K562 (cell line): ENCODE measurements at regions not wholly inside any gene's neighbourhood (a gene's known extent, or its start where the extent isn't known, plus 50 kb on each side); places are given as distances from the start of the nearest gene placed in this dataset.
A peak's percentile ranks its signal among the peaks of the same experiment; 100 is the strongest.

Experiments used
- EGR1 ChIP-seq: fragments of 450-650 bp; conservative IDR thresholded peaks from 2 replicates; pipeline ENCODE4 v1.6.1; 2017; ENCODE audit warnings: mild to moderate bottlenecking
- ERF ChIP-seq: fragments of 450-650 bp; formaldehyde crosslinking; IDR thresholded peaks from 2 replicates; pipeline ENCODE4 v1.4.0; 2020; ENCODE audit warnings: mild to moderate bottlenecking, mixed read lengths
- ESRRB ChIP-seq: fragments of 250-450 bp; sonication (Bioruptor Pico); IDR thresholded peaks from 2 replicates; pipeline ENCODE4 v1.5.0; 2020; ENCODE audit warnings: mild to moderate bottlenecking, moderate library complexity, borderline replicate concordance
- GABPA ChIP-seq: fragments of 200-800 bp; sonication (Bioruptor generic); conservative IDR thresholded peaks from 2 replicates; pipeline ENCODE4 v1.6.1; 2016; ENCODE audit warnings: low read depth, missing genetic modification characterization, missing compliant biosample characterization
- GATA2 ChIP-seq: sonication (generic); formaldehyde crosslinking; IDR thresholded peaks from 2 replicates; pipeline ENCODE4 v1.4.0; 2020; ENCODE audit warnings: mild to moderate bottlenecking, missing genetic modification reagents
- HDAC1 ChIP-seq, 2 experiments: fragments of 450-650 bp; IDR thresholded peaks; 2 replicates each; pipeline ENCODE4 v1.6.1; 2016 to 2017; ENCODE audit warnings: inconsistent platforms in 1 of 2, mild to moderate bottlenecking in 1 of 2, moderate library complexity in 1 of 2
- ILF3 ChIP-seq: fragments of 450-650 bp; IDR thresholded peaks from 2 replicates; pipeline ENCODE4 v1.6.1; 2018; ENCODE audit warnings: antibody characterized with exemption, mild to moderate bottlenecking, moderate library complexity, borderline replicate concordance
- JUND ChIP-seq, 2 experiments: IDR thresholded peaks; 2 replicates in 1 of 2; 3 replicates in 1 of 2; pipeline ENCODE4 v1.6.1; 2011; ENCODE audit warnings: borderline replicate concordance in 2 of 2, low read depth in 2 of 2, low read length in 2 of 2, improper control_type of control experiment in 1 of 2, missing biosample characterization in 1 of 2, missing genetic modification characterization in 1 of 2, missing genetic modification reagents in 1 of 2
- KHSRP ChIP-seq: fragments of 450-650 bp; IDR thresholded peaks from 2 replicates; pipeline ENCODE4 v1.6.1; 2017
- MECOM ChIP-seq: fragments of 250-450 bp; sonication (Bioruptor Pico); IDR thresholded peaks from 2 replicates; pipeline ENCODE4 v1.8.0; 2022; ENCODE audit warnings: inconsistent platforms
- NFRKB ChIP-seq: fragments of 450-650 bp; IDR thresholded peaks from 2 replicates; pipeline ENCODE4 v1.6.1; 2016; ENCODE audit warnings: low read depth
- RBM39 ChIP-seq: fragments of 200-400 bp; formaldehyde crosslinking; optimal IDR thresholded peaks from 2 replicates; pipeline ENCODE3; 2018; ENCODE audit warnings: low read depth, low read length
- TEAD2 ChIP-seq: fragments of 450-650 bp; IDR thresholded peaks from 2 replicates; pipeline ENCODE4 v1.6.1; 2016; ENCODE audit warnings: missing genetic modification characterization, control low read depth, missing compliant biosample characterization
- TGIF2 ChIP-seq: sonication (generic); formaldehyde crosslinking; IDR thresholded peaks from 2 replicates; pipeline ENCODE4 v1.8.1; 2022; ENCODE audit warnings: mild to moderate bottlenecking, missing genetic modification reagents, moderate library complexity
- ZKSCAN8 ChIP-seq: fragments of 200-800 bp; sonication (Bioruptor generic); IDR thresholded peaks from 2 replicates; pipeline ENCODE4 v1.6.1; 2016; ENCODE audit warnings: missing genetic modification characterization, missing compliant biosample characterization
- ZNF41 ChIP-seq: fragments of 250-450 bp; sonication (Bioruptor Pico); conservative IDR thresholded peaks from 2 replicates; pipeline ENCODE4 v1.4.0; 2020; ENCODE audit warnings: mild to moderate bottlenecking
- ZNF668 ChIP-seq: fragments of 250-450 bp; sonication (Bioruptor Pico); IDR thresholded peaks from 2 replicates; pipeline ENCODE4 v1.8.0; 2022; ENCODE audit warnings: mild to moderate bottlenecking, inconsistent platforms
- TF ChIP-seq, protein P1 (sequence below), 2 experiments: IDR thresholded peaks in 1 of 2; conservative IDR thresholded peaks in 1 of 2; 2 replicates each; pipeline ENCODE4 v1.6.1; 2016; ENCODE audit warnings: low read depth in 2 of 2, mild to moderate bottlenecking in 1 of 2, missing compliant biosample characterization in 1 of 2, missing genetic modification characterization in 1 of 2, moderate library complexity in 1 of 2
- TF ChIP-seq, protein P2 (sequence below): fragments of 200-400 bp; formaldehyde crosslinking; IDR thresholded peaks from 2 replicates; pipeline ENCODE4 v1.6.1; 2017; ENCODE audit warnings: mild to moderate bottlenecking, low read depth, low read length, moderate library complexity

DNA sequence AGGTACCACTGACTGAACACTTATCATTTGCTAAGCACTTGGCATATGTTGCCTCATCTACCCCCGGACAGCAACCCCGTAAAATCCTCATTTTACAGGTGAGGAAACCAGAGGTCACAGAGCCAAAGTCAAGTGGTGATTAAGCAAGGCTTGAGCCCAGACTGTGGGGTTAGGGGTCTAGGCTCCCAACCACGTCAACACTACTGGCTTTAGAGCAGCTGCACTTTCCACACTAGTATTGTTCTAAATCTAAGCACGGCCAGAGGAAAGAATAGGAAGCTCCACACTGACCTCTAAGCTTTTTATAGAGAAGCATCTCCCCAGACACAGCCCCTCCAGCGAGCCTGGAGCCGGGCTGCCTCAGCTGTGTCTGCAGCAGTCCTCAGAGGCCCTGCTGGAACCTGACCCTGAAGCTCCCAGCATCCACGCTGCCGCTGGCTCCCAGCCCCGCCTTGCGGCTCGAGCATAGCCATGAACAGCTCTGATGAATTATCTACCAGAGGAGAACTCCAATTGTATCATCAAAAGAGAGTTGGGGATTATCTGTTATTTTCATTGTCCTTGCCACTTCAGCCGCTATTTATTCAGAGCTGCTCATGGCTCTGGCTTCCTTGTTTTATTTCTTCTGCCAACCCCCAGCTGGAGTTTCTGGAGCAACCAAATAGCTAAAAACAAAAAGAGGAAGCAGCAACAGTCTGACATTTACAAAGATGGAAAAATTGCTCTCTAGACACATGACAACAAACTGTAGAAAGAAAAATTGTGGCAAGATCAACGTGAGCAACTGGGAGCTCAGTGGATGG, 62.2 kb upstream of the RTN4 start (continued):
- TF ChIP-seq, protein P1, sequence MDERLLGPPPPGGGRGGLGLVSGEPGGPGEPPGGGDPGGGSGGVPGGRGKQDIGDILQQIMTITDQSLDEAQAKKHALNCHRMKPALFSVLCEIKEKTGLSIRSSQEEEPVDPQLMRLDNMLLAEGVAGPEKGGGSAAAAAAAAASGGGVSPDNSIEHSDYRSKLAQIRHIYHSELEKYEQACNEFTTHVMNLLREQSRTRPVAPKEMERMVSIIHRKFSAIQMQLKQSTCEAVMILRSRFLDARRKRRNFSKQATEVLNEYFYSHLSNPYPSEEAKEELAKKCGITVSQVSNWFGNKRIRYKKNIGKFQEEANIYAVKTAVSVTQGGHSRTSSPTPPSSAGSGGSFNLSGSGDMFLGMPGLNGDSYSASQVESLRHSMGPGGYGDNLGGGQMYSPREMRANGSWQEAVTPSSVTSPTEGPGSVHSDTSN (CRISPR knock-in tag; IDR thresholded peaks at IDR 0.05; ENCODE audit: low read depth): no peak
- TF ChIP-seq, protein P1 (tag; conservative IDR thresholded peaks at IDR 0.05; ENCODE audit: low read depth): peak; percentile 55
- TF ChIP-seq ZNF41 (no peak), HDAC1 (IDR thresholded peaks at IDR 0.05) (no peak), TGIF2 (CRISPR knock-in tag) (no peak), KHSRP (no peak), NFRKB (0 out of 2 replicates have a peak, but pooled peaks have one; percentile 53), TEAD2 (tag) (0 out of 2 replicates have a peak, but pooled peaks have one; percentile 27), RBM39 (no peak), ZNF668 (no peak), ESRRB (no peak), ILF3 (no peak), ZKSCAN8 (CRISPR knock-in tag) (no peak; the same call in 1 of the 2 replicates), ERF (CRISPR knock-in tag) (no peak), GABPA (tag) (peak; percentile 26; the same call in 1 of the 2 replicates), EGR1 (no peak), GATA2 (CRISPR knock-in tag) (no peak), MECOM (peak; percentile 55; the same call in 1 of the 2 replicates), JUND (IDR thresholded peaks at IDR 0.05; ENCODE audit: borderline replicate concordance, low read depth, low read length) (0 out of 2 replicates have a peak, but pooled peaks have one; percentile 7), JUND (tag; IDR thresholded peaks at IDR 0.05; ENCODE audit: borderline replicate concordance, low read depth, low read length) (peak; percentile 20; the same call in 1 of the 3 replicates)
- TF ChIP-seq, protein P2, sequence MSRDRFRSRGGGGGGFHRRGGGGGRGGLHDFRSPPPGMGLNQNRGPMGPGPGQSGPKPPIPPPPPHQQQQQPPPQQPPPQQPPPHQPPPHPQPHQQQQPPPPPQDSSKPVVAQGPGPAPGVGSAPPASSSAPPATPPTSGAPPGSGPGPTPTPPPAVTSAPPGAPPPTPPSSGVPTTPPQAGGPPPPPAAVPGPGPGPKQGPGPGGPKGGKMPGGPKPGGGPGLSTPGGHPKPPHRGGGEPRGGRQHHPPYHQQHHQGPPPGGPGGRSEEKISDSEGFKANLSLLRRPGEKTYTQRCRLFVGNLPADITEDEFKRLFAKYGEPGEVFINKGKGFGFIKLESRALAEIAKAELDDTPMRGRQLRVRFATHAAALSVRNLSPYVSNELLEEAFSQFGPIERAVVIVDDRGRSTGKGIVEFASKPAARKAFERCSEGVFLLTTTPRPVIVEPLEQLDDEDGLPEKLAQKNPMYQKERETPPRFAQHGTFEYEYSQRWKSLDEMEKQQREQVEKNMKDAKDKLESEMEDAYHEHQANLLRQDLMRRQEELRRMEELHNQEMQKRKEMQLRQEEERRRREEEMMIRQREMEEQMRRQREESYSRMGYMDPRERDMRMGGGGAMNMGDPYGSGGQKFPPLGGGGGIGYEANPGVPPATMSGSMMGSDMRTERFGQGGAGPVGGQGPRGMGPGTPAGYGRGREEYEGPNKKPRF: no peak
